Panc1 (cell line): ENCODE measurements at regions not wholly inside any gene's neighbourhood (a gene's known extent, or its start where the extent isn't known, plus 50 kb on each side); places are given as distances from the start of the nearest gene placed in this dataset.

ENCODE experiments used
- CTCF ChIP-seq: fragments of 450-650 bp; IDR thresholded peaks from 2 replicates; pipeline ENCODE4 v1.5.1; 2017; ENCODE audit warnings: mild to moderate bottlenecking
- POLR2AphosphoS5 ChIP-seq: IDR thresholded peaks from 2 replicates; pipeline ENCODE4 v1.6.1; 2012; ENCODE audit warnings: mild to moderate bottlenecking, low read depth, low read length, moderate library complexity
- REST ChIP-seq, 2 experiments: IDR thresholded peaks; 2 replicates each; pipeline ENCODE4 v1.6.1; 2011 to 2012; ENCODE audit warnings: low read depth in 2 of 2, control low read depth in 1 of 2, low read length in 1 of 2, mild to moderate bottlenecking in 1 of 2, moderate library complexity in 1 of 2; ENCODE audit not compliant: insufficient read depth in 1 of 2
- SIN3A ChIP-seq: IDR thresholded peaks from 2 replicates; pipeline ENCODE4 v1.6.1; 2012; ENCODE audit warnings: low read depth, mild to moderate bottlenecking, low read length, moderate library complexity, borderline replicate concordance; ENCODE audit not compliant: insufficient read depth
- TCF7L2 ChIP-seq: IDR thresholded peaks from 2 replicates; pipeline ENCODE4 v1.6.1; 2011; ENCODE audit warnings: mild to moderate bottlenecking, low read depth, low read length, inconsistent platforms

- TF ChIP-seq CTCF (no peak; the same call in 1 of the 2 replicates), POLR2AphosphoS5 (no peak), SIN3A (no peak), REST (IDR thresholded peaks at IDR 0.05; ENCODE audit: insufficient read depth in 1 of 2, low read depth in 2 of 2, low read length in 1 of 2) (no peak), TCF7L2 (no peak)
These were observed 140.9 kb downstream of the ANKRD60 start for GRCh38 chr20:58087562-58087858.
